ENCODE measurements at regions not wholly inside any gene's neighbourhood (a gene's known extent, or its start where the extent isn't known, plus 50 kb on each side); places are given as distances from the start of the nearest gene placed in this dataset.

GRCh38 chr2:12106440-12107080 is 360.1 kb downstream of the LPIN1 start:
- H3K27ac Mint-ChIP-seq: no peak overlapping the region
- intact Hi-C loops (cut with micrococcal nuclease): no loop called here
- H3K27me3 Mint-ChIP-seq: no peaks in the 10 kb centered on the region
- ChIA-PET CTCF (no interaction called here), POLR2A (interaction anchor here (0.6 kb wide), 1 partner anchor 445 kb away, joined by 4 read pairs; no protein-coding TSS in a partner anchor)
- no peak for ATAC-seq (ENCODE audit: low read depth)
- peaks cover 37% of the 10 kb centered on the region for H3K4me1 Mint-ChIP-seq
- no peak overlapping the region for H3K4me3 Mint-ChIP-seq
- no peaks in the 10 kb centered on the region for H3K9me3 Mint-ChIP-seq
- DNase-seq: no peak
- TF ChIP-seq CTCF (IDR thresholded peaks at IDR 0.05): no peak
- no peaks in the 10 kb centered on the region for H3K36me3 Mint-ChIP-seq (ENCODE audit: low read depth)

DNA sequence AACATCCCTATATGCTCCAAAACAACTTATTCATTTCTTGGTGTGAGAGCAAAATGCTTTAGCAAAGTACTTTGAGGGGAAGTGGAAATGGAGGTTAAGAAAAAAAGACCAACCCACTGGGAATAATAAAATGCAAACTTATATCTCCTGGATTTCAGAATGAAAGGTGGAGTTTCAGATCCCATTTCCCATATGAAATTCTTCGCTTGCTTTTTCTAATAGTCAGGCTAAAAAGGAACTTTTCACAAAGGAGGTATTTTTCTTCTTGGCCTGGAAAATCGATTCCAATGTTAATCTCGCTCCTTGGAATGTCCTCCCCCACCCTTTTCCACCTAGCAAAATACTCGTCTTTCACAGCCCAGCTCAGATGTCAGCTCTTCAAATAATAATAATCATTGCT is 360.9 kb downstream of the LPIN1 start:
- no peaks in the 10 kb centered on the region for H3K9me3 Mint-ChIP-seq
- CTCF ChIA-PET: no interaction called here

GRCh38 chr2:12107939-12108338 is 361.5 kb downstream of the LPIN1 start:
- intact Hi-C loops (cut with micrococcal nuclease): no loop called here
- Mint-ChIP-seq H3K9me3 (no peaks in the 10 kb centered on the region), H3K27ac (no peak overlapping the region), H3K27me3 (no peaks in the 10 kb centered on the region), H3K4me3 (no peak overlapping the region), H3K36me3 (ENCODE audit: low read depth) (no peaks in the 10 kb centered on the region), H3K4me1 (peaks cover 41% of the 10 kb centered on the region)
- CTCF ChIA-PET: no interaction called here
- POLR2A ChIA-PET: interaction anchor here (0.6 kb wide), 1 partner anchor 1363 kb away, joined by 3 read pairs; no protein-coding TSS in a partner anchor
- TF ChIP-seq CTCF (IDR thresholded peaks at IDR 0.05): no peak
- ATAC-seq (ENCODE audit: low read depth) (no peak), DNase-seq (no peak)

More for the DNA sequence above, 360.9 kb downstream of the LPIN1 start:
- no peak for TF ChIP-seq CTCF (IDR thresholded peaks at IDR 0.05)
- ATAC-seq (ENCODE audit: low read depth): no peak
- Mint-ChIP-seq H3K36me3 (ENCODE audit: low read depth) (no peaks in the 10 kb centered on the region), H3K27ac (no peak overlapping the region), H3K4me1 (peaks cover 35% of the 10 kb centered on the region), H3K27me3 (no peaks in the 10 kb centered on the region), H3K4me3 (no peak overlapping the region)
- intact Hi-C loops (cut with micrococcal nuclease): no loop called here
- DNase-seq: no peak
- POLR2A ChIA-PET: no interaction called here

DNA sequence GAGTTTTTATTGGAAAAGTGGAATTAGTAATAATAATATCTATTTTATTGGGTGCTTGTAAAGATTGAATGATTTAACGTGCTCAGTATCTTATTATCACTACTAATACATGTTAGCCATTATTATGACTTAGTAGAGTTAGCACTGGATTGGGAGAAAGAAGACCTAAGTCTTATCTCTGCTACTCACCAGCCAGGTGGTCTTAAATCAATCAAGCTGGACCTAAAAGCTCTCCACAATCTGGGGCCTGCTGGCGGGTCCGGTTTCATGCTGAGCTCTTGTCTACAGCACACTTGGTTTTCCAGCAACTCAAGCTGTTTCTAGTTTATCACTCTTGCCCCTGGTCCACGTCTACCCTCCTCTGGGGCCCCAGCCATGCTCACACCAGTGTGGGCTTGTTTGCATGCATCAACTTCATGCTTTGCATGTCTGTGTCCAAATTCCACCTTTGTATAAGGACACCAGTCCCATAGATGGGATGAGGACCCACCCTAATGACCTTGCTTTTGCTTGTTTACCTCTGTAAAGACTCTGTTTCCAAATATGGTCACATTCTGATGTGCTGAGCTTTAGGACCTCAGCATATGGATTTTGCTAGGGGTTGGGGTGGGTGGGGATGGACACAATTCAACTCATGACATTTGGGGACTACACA is 363.1 kb downstream of the LPIN1 start:
- no peak for TF ChIP-seq CTCF (IDR thresholded peaks at IDR 0.05)
- ChIA-PET POLR2A (interaction anchor here (0.6 kb wide), 1 partner anchor 127 kb away, joined by 3 read pairs; no protein-coding TSS in a partner anchor), CTCF (no interaction called here)
- H3K27me3 Mint-ChIP-seq: no peaks in the 10 kb centered on the region
- intact Hi-C loops (cut with micrococcal nuclease): no loop called here
- no peak overlapping the region for H3K4me3 Mint-ChIP-seq
- H3K4me1 Mint-ChIP-seq: peaks cover 57% of the 10 kb centered on the region
- H3K27ac Mint-ChIP-seq: no peak overlapping the region
- no peak for ATAC-seq (ENCODE audit: low read depth)
- no peaks in the 10 kb centered on the region for H3K36me3 Mint-ChIP-seq (ENCODE audit: low read depth)
- DNase-seq: no peak
- no peaks in the 10 kb centered on the region for H3K9me3 Mint-ChIP-seq

GRCh38 chr2:12110074-12110473 is 363.6 kb downstream of the LPIN1 start:
- DNase-seq: no peak
- POLR2A ChIA-PET: no interaction called here
- TF ChIP-seq CTCF (IDR thresholded peaks at IDR 0.05): no peak
- no peak for ATAC-seq (ENCODE audit: low read depth)
- Mint-ChIP-seq H3K9me3 (no peaks in the 10 kb centered on the region), H3K4me1 (peaks cover 62% of the 10 kb centered on the region), H3K27me3 (no peaks in the 10 kb centered on the region), H3K36me3 (ENCODE audit: low read depth) (no peaks in the 10 kb centered on the region), H3K27ac (no peak overlapping the region), H3K4me3 (peak overlapping the region; percentile 24)
- intact Hi-C loops (cut with micrococcal nuclease): no loop called here
- CTCF ChIA-PET: no interaction called here
